Mesodermal cell (in vitro differentiated cells): ENCODE measurements at regions not wholly inside any gene's neighbourhood (a gene's known extent, or its start where the extent isn't known, plus 50 kb on each side); places are given as distances from the start of the nearest gene placed in this dataset.

ENCODE experiments used
- H3K27ac ChIP-seq: 2 replicates; pipeline ENCODE4 v1.7.0; 2013; ENCODE audit warnings: mild to moderate bottlenecking, low read depth, low read length, moderate library complexity; ENCODE audit not compliant: severe bottlenecking
- H3K36me3 ChIP-seq: 2 replicates; pipeline ENCODE4 v1.7.1; 2013; ENCODE audit warnings: mild to moderate bottlenecking, low read length, moderate library complexity; ENCODE audit not compliant: control insufficient read depth, insufficient read depth
- H3K4me1 ChIP-seq: one replicate; pipeline ENCODE4 v1.7.1; 2013; ENCODE audit warnings: mild to moderate bottlenecking, low read length; ENCODE audit not compliant: insufficient read depth, control insufficient read depth, poor library complexity, severe bottlenecking
- H3K4me3 ChIP-seq: 2 replicates; pipeline ENCODE4 v1.7.0; 2013; ENCODE audit warnings: low read length, control low read depth, mild to moderate bottlenecking; ENCODE audit not compliant: insufficient read depth, poor library complexity, severe bottlenecking; ENCODE audit errors: extremely low read depth
- H3K9me3 ChIP-seq: 2 replicates; pipeline ENCODE4 v1.7.1; 2013; ENCODE audit warnings: mild to moderate bottlenecking, low read length, moderate library complexity; ENCODE audit not compliant: control insufficient read depth
- WGBS, 2 experiments: methylation state at CpG; one replicate each; pipeline ENCODE4 v1.1.5; 2013; ENCODE audit warnings: missing lambda C conversion rate in 2 of 2; ENCODE audit not compliant: insufficient coverage in 2 of 2; 5-methylcytosine and 5-hydroxymethylcytosine counted together

- 73 to 79% methylated on average over 6 to 7 of the region's 7 CpGs for WGBS, 2 experiments
- Histone ChIP-seq H3K4me3 (no peak overlapping the region), H3K36me3 (no peaks in the 10 kb centered on the region), H3K4me1 (peaks cover 9% of the 10 kb centered on the region), H3K27ac (peak overlapping the region; percentile 29), H3K9me3 (no peaks in the 10 kb centered on the region)
Measured at GRCh38 chr20:60527656-60528055, 569.4 kb downstream of the CDH26 start.

- peaks cover 9% of the 10 kb centered on the region for H3K4me1 ChIP-seq
- H3K9me3 ChIP-seq: no peaks in the 10 kb centered on the region
- WGBS, 2 experiments: 83 to 91% methylated on average over 3 to 4 of the region's 5 CpGs
- no peaks in the 10 kb centered on the region for H3K36me3 ChIP-seq
- H3K4me3 ChIP-seq: no peak overlapping the region
- no peak overlapping the region for H3K27ac ChIP-seq
Measured at GRCh38 chr20:60528141-60528540, 569.9 kb downstream of the CDH26 start.

GRCh38 chr20:60529149-60529548 lies 570.9 kb downstream of the CDH26 start:
- no peak overlapping the region for H3K27ac ChIP-seq
- H3K4me1 ChIP-seq: peaks cover 9% of the 10 kb centered on the region
- WGBS, 2 experiments: 85 to 86% methylated on average over 4 to 5 of the region's 5 CpGs
- H3K4me3 ChIP-seq: no peak overlapping the region
- H3K9me3 ChIP-seq: no peaks in the 10 kb centered on the region
- H3K36me3 ChIP-seq: no peaks in the 10 kb centered on the region

GRCh38 chr20:60535211-60535610 lies 577.0 kb downstream of the CDH26 start:
- Histone ChIP-seq H3K4me1 (no peaks in the 10 kb centered on the region), H3K36me3 (no peaks in the 10 kb centered on the region), H3K27ac (no peak overlapping the region), H3K9me3 (no peaks in the 10 kb centered on the region), H3K4me3 (no peak overlapping the region)
- no CpG with 5 or more reads among the region's 3 CpGs for WGBS, 2 experiments

GRCh38 chr20:60540591-60540990 lies 582.4 kb downstream of the CDH26 start:
- H3K36me3 ChIP-seq: no peaks in the 10 kb centered on the region
- no peak overlapping the region for H3K27ac ChIP-seq
- H3K9me3 ChIP-seq: no peaks in the 10 kb centered on the region
- no CpG with 5 or more reads among the region's 3 CpGs for WGBS, 2 experiments
- H3K4me3 ChIP-seq: no peak overlapping the region
- H3K4me1 ChIP-seq: no peaks in the 10 kb centered on the region

GRCh38 chr20:60541991-60542390 lies 583.8 kb downstream of the CDH26 start:
- Histone ChIP-seq H3K9me3 (no peaks in the 10 kb centered on the region), H3K27ac (no peak overlapping the region), H3K36me3 (no peaks in the 10 kb centered on the region), H3K4me1 (no peaks in the 10 kb centered on the region), H3K4me3 (no peak overlapping the region)
- WGBS, 2 experiments: 95% methylated on average over 3 of the region's 5 CpGs; no CpG with 5 or more reads in 1 of the 2 experiments

GRCh38 chr20:60543598-60543997 lies 585.4 kb downstream of the CDH26 start:
- H3K4me1 ChIP-seq: no peaks in the 10 kb centered on the region
- no peaks in the 10 kb centered on the region for H3K36me3 ChIP-seq
- WGBS, 2 experiments: 86% methylated on average over 1 of the region's 3 CpGs; no CpG with 5 or more reads in 1 of the 2 experiments
- no peak overlapping the region for H3K4me3 ChIP-seq
- H3K9me3 ChIP-seq: no peaks in the 10 kb centered on the region
- H3K27ac ChIP-seq: no peak overlapping the region

GRCh38 chr20:60553095-60553494 lies 594.9 kb downstream of the CDH26 start:
- Histone ChIP-seq H3K4me1 (no peaks in the 10 kb centered on the region), H3K9me3 (no peaks in the 10 kb centered on the region), H3K36me3 (no peaks in the 10 kb centered on the region), H3K27ac (no peak overlapping the region), H3K4me3 (no peak overlapping the region)
- 83 to 100% methylated on average over 1 to 2 of the region's 5 CpGs for WGBS, 2 experiments

GRCh38 chr20:60558486-60558885 lies 600.3 kb downstream of the CDH26 start:
- Histone ChIP-seq H3K27ac (no peak overlapping the region), H3K9me3 (no peaks in the 10 kb centered on the region)
- 88 to 100% methylated on average over 2 to 3 of the region's 3 CpGs for WGBS, 2 experiments

GRCh38 chr20:60559462-60559861 lies 601.2 kb downstream of the CDH26 start:
- WGBS, 2 experiments: 26 to 39% methylated on average over 5 to 6 of the region's 7 CpGs
- Histone ChIP-seq H3K36me3 (no peaks in the 10 kb centered on the region), H3K9me3 (no peaks in the 10 kb centered on the region), H3K4me1 (no peaks in the 10 kb centered on the region), H3K27ac (no peak overlapping the region), H3K4me3 (no peak overlapping the region)

More at GRCh38 chr20:60558486-60558885, 600.3 kb downstream of the CDH26 start:
- H3K36me3 ChIP-seq: no peaks in the 10 kb centered on the region
- H3K4me1 ChIP-seq: no peaks in the 10 kb centered on the region
- H3K4me3 ChIP-seq: no peak overlapping the region

- Histone ChIP-seq H3K4me1 (no peaks in the 10 kb centered on the region), H3K4me3 (no peak overlapping the region), H3K36me3 (no peaks in the 10 kb centered on the region), H3K27ac (no peak overlapping the region), H3K9me3 (no peaks in the 10 kb centered on the region)
- WGBS, 2 experiments: 67 to 79% methylated on average over 1 to 3 of the region's 3 CpGs
Measured at GRCh38 chr20:60561052-60561451, 602.8 kb downstream of the CDH26 start.
